Activated naive CD8-positive, alpha-beta T cell treated with anti-CD3 and anti-CD28 coated beads, Interleukin-2, amount 50 U/mL, for 24 hours (primary cell): ENCODE measurements at regions not wholly inside any gene's neighbourhood (a gene's known extent, or its start where the extent isn't known, plus 50 kb on each side); places are given as distances from the start of the nearest gene placed in this dataset.

Experiments
- ATAC-seq: fragments of 150-1000 bp; cut with Tn5 transposase; one replicate; pipeline ENCODE4 v1.10.0; 2021
- DNase-seq: peaks from one replicate; pipeline ENCODE4 v3.0.0; 2021
- H3K27ac Mint-ChIP-seq: one replicate; pipeline ENCODE4 v1.8.0; 2021; ENCODE audit warnings: mild to moderate bottlenecking, mixed read lengths
- H3K27me3 Mint-ChIP-seq: one replicate; pipeline ENCODE4 v1.8.0; 2021; ENCODE audit warnings: mixed read lengths
- H3K36me3 Mint-ChIP-seq: one replicate; pipeline ENCODE4 v1.8.0; 2021; ENCODE audit warnings: low read depth, mixed read lengths
- H3K4me1 Mint-ChIP-seq: one replicate; pipeline ENCODE4 v1.8.0; 2021; ENCODE audit warnings: mixed read lengths
- H3K4me3 Mint-ChIP-seq: one replicate; pipeline ENCODE4 v1.8.0; 2021; ENCODE audit warnings: mild to moderate bottlenecking, moderate library complexity, mixed read lengths
- H3K9me3 Mint-ChIP-seq: one replicate; pipeline ENCODE4 v1.8.0; 2021; ENCODE audit warnings: mixed read lengths

- no peak overlapping the region for H3K4me3 Mint-ChIP-seq
- H3K27ac Mint-ChIP-seq: no peak overlapping the region
- DNase-seq: no peak
- no peaks in the 10 kb centered on the region for H3K36me3 Mint-ChIP-seq
- H3K4me1 Mint-ChIP-seq: no peaks in the 10 kb centered on the region
- peaks cover 3% of the 10 kb centered on the region for H3K9me3 Mint-ChIP-seq
- no peak for ATAC-seq
- no peaks in the 10 kb centered on the region for H3K27me3 Mint-ChIP-seq
Measured at GRCh38 chr20:39518654-39519053, 556.5 kb downstream of the DHX35 start.

DNA sequence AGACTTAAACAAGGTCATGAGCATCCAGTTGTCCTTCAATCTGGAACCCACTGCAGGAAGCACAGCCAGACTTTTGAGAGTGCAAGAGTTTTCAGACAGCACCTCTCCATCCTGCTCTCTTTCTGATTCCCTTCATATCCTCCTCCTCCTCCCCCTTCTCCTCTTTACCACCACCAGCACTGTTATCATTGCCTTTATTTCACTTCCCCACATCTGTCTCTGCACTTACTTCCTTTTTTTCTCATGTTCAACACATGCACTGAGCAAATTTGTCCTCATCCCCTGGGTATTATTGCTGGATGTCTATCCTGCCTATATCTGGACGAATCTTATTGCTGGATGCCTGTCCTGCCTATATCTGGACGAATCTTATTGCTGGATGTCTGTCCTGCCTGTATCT is 554.8 kb downstream of the DHX35 start:
- Mint-ChIP-seq H3K27ac (no peak overlapping the region), H3K4me1 (no peaks in the 10 kb centered on the region), H3K36me3 (no peaks in the 10 kb centered on the region), H3K4me3 (no peak overlapping the region), H3K27me3 (no peaks in the 10 kb centered on the region), H3K9me3 (peaks cover 8% of the 10 kb centered on the region)
- ATAC-seq: no peak
- no peak for DNase-seq

- no peak overlapping the region for H3K27ac Mint-ChIP-seq
- no peak for ATAC-seq
Measured at GRCh38 chr20:39504710-39505094, 542.6 kb downstream of the DHX35 start.

GRCh38 chr20:39503902-39504709 is 542.0 kb downstream of the DHX35 start:
- Mint-ChIP-seq H3K4me3 (no peak overlapping the region), H3K27me3 (no peaks in the 10 kb centered on the region), H3K27ac (no peak overlapping the region), H3K9me3 (peaks cover 11% of the 10 kb centered on the region), H3K36me3 (no peaks in the 10 kb centered on the region), H3K4me1 (no peaks in the 10 kb centered on the region)
- ATAC-seq: no peak
- DNase-seq: no peak

More at GRCh38 chr20:39504710-39505094, 542.6 kb downstream of the DHX35 start:
- H3K27me3 Mint-ChIP-seq: no peaks in the 10 kb centered on the region
- H3K4me3 Mint-ChIP-seq: no peak overlapping the region
- H3K4me1 Mint-ChIP-seq: no peaks in the 10 kb centered on the region
- no peak for DNase-seq
- H3K36me3 Mint-ChIP-seq: no peaks in the 10 kb centered on the region
- peaks cover 11% of the 10 kb centered on the region for H3K9me3 Mint-ChIP-seq

DNA sequence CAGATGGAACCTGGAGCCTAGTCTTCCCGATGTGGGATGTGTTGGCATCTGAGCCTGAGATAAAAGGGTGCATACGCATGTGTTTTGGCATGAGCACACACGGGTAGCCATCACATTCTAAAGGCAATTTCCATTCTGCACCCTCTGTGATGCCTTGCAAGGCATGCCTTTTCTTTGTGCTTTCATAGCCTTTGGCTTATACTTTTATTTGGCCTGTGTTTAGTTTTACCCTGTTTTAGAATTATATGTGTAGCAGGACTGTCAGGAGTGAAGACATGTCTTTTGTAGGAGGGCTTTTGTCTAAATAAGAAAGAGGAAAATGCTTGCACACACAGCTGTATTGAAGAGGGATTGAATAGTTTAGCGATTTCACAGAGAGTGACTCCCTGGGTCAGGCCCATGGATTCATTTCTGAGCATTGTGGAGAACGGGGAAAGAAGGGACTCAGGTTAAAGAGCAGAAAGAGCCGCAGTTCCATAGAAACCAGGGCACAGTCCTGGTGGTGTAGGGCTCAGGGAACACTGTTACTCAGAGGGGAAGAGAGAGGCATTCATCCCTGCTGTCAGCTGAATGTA is 530.2 kb downstream of the DHX35 start:
- no peaks in the 10 kb centered on the region for H3K9me3 Mint-ChIP-seq
- no peaks in the 10 kb centered on the region for H3K27me3 Mint-ChIP-seq
- H3K36me3 Mint-ChIP-seq: no peaks in the 10 kb centered on the region
- no peaks in the 10 kb centered on the region for H3K4me1 Mint-ChIP-seq
- no peak overlapping the region for H3K27ac Mint-ChIP-seq
- DNase-seq: no peak
- no peak for ATAC-seq
- H3K4me3 Mint-ChIP-seq: no peak overlapping the region

GRCh38 chr20:39491711-39492110 is 529.6 kb downstream of the DHX35 start:
- Mint-ChIP-seq H3K27me3 (no peaks in the 10 kb centered on the region), H3K9me3 (no peaks in the 10 kb centered on the region), H3K4me3 (no peak overlapping the region), H3K4me1 (no peaks in the 10 kb centered on the region), H3K27ac (no peak overlapping the region), H3K36me3 (no peaks in the 10 kb centered on the region)
- DNase-seq (no peak), ATAC-seq (no peak)

- H3K4me3 Mint-ChIP-seq: no peak overlapping the region
- ATAC-seq (no peak), DNase-seq (no peak)
- H3K27me3 Mint-ChIP-seq: no peaks in the 10 kb centered on the region
- H3K36me3 Mint-ChIP-seq: no peaks in the 10 kb centered on the region
- no peaks in the 10 kb centered on the region for H3K4me1 Mint-ChIP-seq
- H3K9me3 Mint-ChIP-seq: no peaks in the 10 kb centered on the region
- no peak overlapping the region for H3K27ac Mint-ChIP-seq
Measured at GRCh38 chr20:39489986-39490560, 527.9 kb downstream of the DHX35 start.

DNA sequence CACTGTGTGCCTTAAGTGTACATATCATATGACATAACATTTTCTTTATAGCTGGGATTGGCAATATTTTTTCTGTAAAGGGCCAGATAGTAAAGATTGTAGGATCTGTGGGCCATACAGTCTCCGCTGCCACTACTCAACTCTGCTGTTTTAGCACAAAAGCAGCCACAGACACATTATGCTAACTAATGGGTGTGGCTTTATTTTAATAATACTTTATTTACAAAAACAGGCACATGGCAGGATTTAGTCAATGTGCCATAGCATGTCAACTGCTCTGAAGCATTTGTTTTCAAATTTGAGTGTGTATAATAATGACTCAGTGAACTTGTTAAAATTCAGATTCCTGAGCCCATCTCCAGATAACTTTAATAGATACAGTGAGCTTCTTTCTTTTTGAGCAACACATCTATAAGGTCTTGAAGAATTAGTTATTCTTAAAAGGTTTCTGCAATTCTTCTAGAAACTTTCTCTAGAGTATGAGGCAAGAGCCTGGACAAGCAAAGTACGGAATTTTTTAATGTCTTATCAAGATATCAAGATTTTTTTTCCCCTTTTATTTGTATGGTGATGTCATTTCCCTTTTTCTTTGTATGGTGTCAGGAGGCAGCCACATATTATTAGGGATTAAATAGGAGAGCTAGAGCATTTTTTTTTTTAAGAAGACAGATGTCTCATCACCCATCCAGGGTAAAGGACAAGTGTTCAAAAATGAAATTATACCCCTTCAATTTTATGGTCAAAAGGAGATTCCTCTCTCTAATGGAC is 518.3 kb downstream of the DHX35 start:
- Mint-ChIP-seq H3K36me3 (no peaks in the 10 kb centered on the region), H3K27ac (no peak overlapping the region), H3K9me3 (no peaks in the 10 kb centered on the region), H3K27me3 (peaks cover 1% of the 10 kb centered on the region), H3K4me3 (no peak overlapping the region), H3K4me1 (no peaks in the 10 kb centered on the region)
- ATAC-seq: no peak
- no peak for DNase-seq

DNA sequence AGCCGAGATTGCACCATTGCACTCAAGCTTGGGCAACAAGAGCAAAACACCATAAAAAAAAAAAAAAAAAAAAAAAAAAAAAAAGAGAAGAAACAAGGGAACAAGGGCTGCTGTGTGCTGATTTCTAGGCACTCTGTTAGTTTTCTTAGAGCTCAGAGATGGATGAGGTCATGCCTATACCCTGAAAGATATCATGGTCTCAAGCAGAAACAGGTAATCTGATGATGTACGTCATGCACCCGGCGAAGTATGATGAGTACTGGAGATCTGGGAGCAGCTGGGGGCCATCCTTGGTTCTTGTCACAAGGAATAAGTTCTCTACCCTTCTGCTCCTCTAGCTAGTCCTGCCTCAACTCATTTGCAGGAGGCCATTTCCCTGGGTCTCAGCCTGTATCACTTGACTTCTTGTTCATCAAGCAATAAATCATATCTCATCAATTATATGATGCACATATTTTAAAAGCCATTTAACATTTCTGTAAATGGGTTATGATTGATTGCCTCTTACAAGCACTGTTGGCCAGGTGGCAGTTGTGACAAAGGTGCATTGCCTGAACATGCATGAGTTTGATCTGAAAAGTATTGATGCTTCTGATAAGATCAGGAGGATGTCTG is 517.2 kb downstream of the DHX35 start:
- no peak for ATAC-seq
- no peaks in the 10 kb centered on the region for H3K4me1 Mint-ChIP-seq
- peaks cover 1% of the 10 kb centered on the region for H3K27me3 Mint-ChIP-seq
- no peaks in the 10 kb centered on the region for H3K36me3 Mint-ChIP-seq
- H3K4me3 Mint-ChIP-seq: no peak overlapping the region
- no peak for DNase-seq
- no peak overlapping the region for H3K27ac Mint-ChIP-seq
- H3K9me3 Mint-ChIP-seq: no peaks in the 10 kb centered on the region

- Mint-ChIP-seq H3K4me1 (no peaks in the 10 kb centered on the region), H3K27me3 (no peaks in the 10 kb centered on the region), H3K9me3 (no peaks in the 10 kb centered on the region), H3K27ac (no peak overlapping the region), H3K4me3 (no peak overlapping the region), H3K36me3 (no peaks in the 10 kb centered on the region)
- DNase-seq (no peak), ATAC-seq (no peak)
Measured at GRCh38 chr20:39474879-39475278, 512.7 kb downstream of the DHX35 start.

DNA sequence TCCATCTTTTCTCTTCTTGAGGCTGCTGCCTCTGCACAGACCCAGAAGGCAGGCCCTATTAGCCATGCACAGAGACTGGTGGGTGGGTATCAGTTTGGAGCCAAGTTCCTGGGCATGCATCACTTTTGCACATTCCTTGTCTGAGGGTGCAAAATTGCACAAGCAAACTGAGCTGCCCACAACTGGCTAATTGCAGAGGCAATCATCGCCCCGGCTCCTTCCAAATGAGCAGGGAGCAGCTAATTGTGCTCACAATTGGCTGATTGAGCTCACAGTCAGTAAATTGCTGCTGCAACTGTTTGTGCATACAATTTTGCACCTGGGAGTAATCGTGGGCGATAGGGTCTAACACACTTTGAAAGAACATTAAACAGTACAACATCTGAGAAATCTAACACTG is 511.4 kb downstream of the DHX35 start:
- no peaks in the 10 kb centered on the region for H3K9me3 Mint-ChIP-seq
- H3K36me3 Mint-ChIP-seq: no peaks in the 10 kb centered on the region
- H3K4me3 Mint-ChIP-seq: no peak overlapping the region
- H3K27ac Mint-ChIP-seq: no peak overlapping the region
- DNase-seq: no peak
- no peak for ATAC-seq
- H3K27me3 Mint-ChIP-seq: no peaks in the 10 kb centered on the region
- H3K4me1 Mint-ChIP-seq: no peaks in the 10 kb centered on the region

- no peaks in the 10 kb centered on the region for H3K4me1 Mint-ChIP-seq
- no peak for ATAC-seq
- H3K4me3 Mint-ChIP-seq: no peak overlapping the region
Measured at GRCh38 chr20:39468703-39469102, 506.6 kb downstream of the DHX35 start.

DNA sequence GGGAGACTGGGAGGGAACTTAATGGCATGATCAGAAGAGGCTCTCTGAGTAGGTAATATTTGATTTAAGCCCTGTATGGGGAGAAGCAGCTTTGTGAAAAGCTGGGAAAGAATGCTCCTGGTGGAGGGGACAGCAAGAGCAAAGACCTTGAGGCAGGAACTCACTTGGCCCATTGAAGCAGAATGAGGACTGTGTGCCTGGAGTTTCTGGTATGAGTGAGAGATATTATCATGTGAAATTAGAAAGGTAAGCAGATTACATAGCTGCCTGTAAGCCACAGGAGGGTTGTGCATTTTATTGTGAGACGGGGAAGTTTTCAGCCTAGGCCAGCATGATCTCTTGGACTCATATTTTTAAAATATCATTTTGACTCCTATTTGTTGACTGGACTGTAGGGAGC is 502.1 kb downstream of the DHX35 start:
- no peaks in the 10 kb centered on the region for H3K4me1 Mint-ChIP-seq
- no peak for DNase-seq
- H3K9me3 Mint-ChIP-seq: no peaks in the 10 kb centered on the region
- ATAC-seq: no peak
- H3K27ac Mint-ChIP-seq: no peak overlapping the region
- H3K4me3 Mint-ChIP-seq: no peak overlapping the region
- H3K36me3 Mint-ChIP-seq: no peaks in the 10 kb centered on the region
- H3K27me3 Mint-ChIP-seq: no peaks in the 10 kb centered on the region

More at GRCh38 chr20:39468703-39469102, 506.6 kb downstream of the DHX35 start:
- Mint-ChIP-seq H3K27me3 (no peaks in the 10 kb centered on the region), H3K9me3 (no peaks in the 10 kb centered on the region), H3K36me3 (no peaks in the 10 kb centered on the region), H3K27ac (no peak overlapping the region)
- DNase-seq: no peak

GRCh38 chr20:39462416-39462945 is 500.3 kb downstream of the DHX35 start:
- Mint-ChIP-seq H3K4me3 (no peak overlapping the region), H3K4me1 (no peaks in the 10 kb centered on the region), H3K27me3 (no peaks in the 10 kb centered on the region), H3K36me3 (no peaks in the 10 kb centered on the region), H3K27ac (no peak overlapping the region), H3K9me3 (no peaks in the 10 kb centered on the region)
- DNase-seq: no peak
- ATAC-seq: no peak
